Stomach smooth muscle (tissue), 2 donors: ENCODE measurements at regions not wholly inside any gene's neighbourhood (a gene's known extent, or its start where the extent isn't known, plus 50 kb on each side); places are given as distances from the start of the nearest gene placed in this dataset.
"Not testable (repeated sequence)": the region's sequence is repeated elsewhere in the genome, so short reads cannot be mapped to it uniquely, and the experiment has no call there.

ENCODE experiments used
- H3K27ac ChIP-seq: one replicate; pipeline ENCODE4 v1.7.0; 2013; ENCODE audit warnings: mild to moderate bottlenecking, low read length, inconsistent platforms
- H3K27me3 ChIP-seq, 2 donors: one replicate each; pipeline ENCODE4 v1.7.0; 2013; ENCODE audit warnings: low read length in 2 of 2; ENCODE audit not compliant: insufficient read depth in 2 of 2, control insufficient read depth in 1 of 2
- H3K36me3 ChIP-seq, 2 donors: one replicate each; pipeline ENCODE4 v1.7.0; 2013; ENCODE audit warnings: low read length in 2 of 2; ENCODE audit not compliant: control insufficient read depth in 2 of 2, insufficient read depth in 2 of 2
- H3K4me1 ChIP-seq: one replicate; pipeline ENCODE4 v1.7.0; 2013; ENCODE audit warnings: low read length; ENCODE audit not compliant: control insufficient read depth, insufficient read depth
- H3K4me3 ChIP-seq, 2 donors: one replicate each; pipeline ENCODE4 v1.7.0; 2013; ENCODE audit warnings: low read length in 2 of 2
- H3K9ac ChIP-seq, 2 donors: one replicate each; pipeline ENCODE4 v1.7.0; 2013; ENCODE audit warnings: low read length in 2 of 2, mild to moderate bottlenecking in 1 of 2
- H3K9me3 ChIP-seq, 2 donors: one replicate each; pipeline ENCODE4 v1.7.0; 2013; ENCODE audit warnings: low read length in 2 of 2; ENCODE audit not compliant: control insufficient read depth in 2 of 2
- donor health status: healthy.
- donor health status: Pancreatic carcinoma.

GRCh38 chr14:44873536-44873935 is 88.2 kb downstream of the KLHL28 start:
- no peaks in the 10 kb centered on the region for H3K4me1 ChIP-seq
- no peak overlapping the region for H3K4me3 ChIP-seq
- H3K27me3 ChIP-seq: no peaks in the 10 kb centered on the region
- no peak overlapping the region for H3K9ac ChIP-seq
- H3K9me3 ChIP-seq: no peaks in the 10 kb centered on the region
- no peaks in the 10 kb centered on the region for H3K36me3 ChIP-seq
- no peak overlapping the region for H3K27ac ChIP-seq

- no peaks in the 10 kb centered on the region for H3K27me3 ChIP-seq
- no peaks in the 10 kb centered on the region for H3K9me3 ChIP-seq
- no peak overlapping the region for H3K4me3 ChIP-seq
- no peak overlapping the region for H3K9ac ChIP-seq
- no peak overlapping the region for H3K27ac ChIP-seq
- no peaks in the 10 kb centered on the region for H3K36me3 ChIP-seq
- H3K4me1 ChIP-seq: no peaks in the 10 kb centered on the region
Observed at GRCh38 chr14:44866770-44867169, 95.0 kb downstream of the KLHL28 start.

- Histone ChIP-seq H3K9me3 (no peaks in the 10 kb centered on the region), H3K4me3 (no peak overlapping the region), H3K36me3 (no peaks in the 10 kb centered on the region), H3K27ac (no peak overlapping the region), H3K9ac (no peak overlapping the region), H3K4me1 (no peaks in the 10 kb centered on the region), H3K27me3 (no peaks in the 10 kb centered on the region)
Observed at GRCh38 chr14:44866322-44866721, 95.4 kb downstream of the KLHL28 start.

GRCh38 chr14:44863271-44863670 is 98.5 kb downstream of the KLHL28 start:
- no peak overlapping the region for H3K9ac ChIP-seq
- H3K27ac ChIP-seq: no peak overlapping the region
- H3K4me3 ChIP-seq: no peak overlapping the region
- no peaks in the 10 kb centered on the region for H3K27me3 ChIP-seq
- no peaks in the 10 kb centered on the region for H3K36me3 ChIP-seq
- no peaks in the 10 kb centered on the region for H3K4me1 ChIP-seq
- no peaks in the 10 kb centered on the region for H3K9me3 ChIP-seq

- Histone ChIP-seq H3K9ac (no peak overlapping the region), H3K4me3 (no peak overlapping the region), H3K27me3 (no peaks in the 10 kb centered on the region)
Observed at GRCh38 chr14:44854114-44854513, 107.6 kb downstream of the KLHL28 start.

GRCh38 chr14:44847526-44848309 is 114.0 kb downstream of the KLHL28 start:
- H3K9ac ChIP-seq: no peak overlapping the region
- H3K27ac ChIP-seq: no peak overlapping the region
- H3K36me3 ChIP-seq: no peaks in the 10 kb centered on the region
- H3K4me3 ChIP-seq: no peak overlapping the region
- no peaks in the 10 kb centered on the region for H3K9me3 ChIP-seq
- no peaks in the 10 kb centered on the region for H3K27me3 ChIP-seq
- H3K4me1 ChIP-seq: no peaks in the 10 kb centered on the region

More at GRCh38 chr14:44854114-44854513, 107.6 kb downstream of the KLHL28 start:
- H3K27ac ChIP-seq: no peak overlapping the region
- H3K36me3 ChIP-seq: no peaks in the 10 kb centered on the region
- no peaks in the 10 kb centered on the region for H3K9me3 ChIP-seq
- no peaks in the 10 kb centered on the region for H3K4me1 ChIP-seq

GRCh38 chr14:44846232-44846824 is 115.4 kb downstream of the KLHL28 start:
- Histone ChIP-seq H3K27ac (no peak overlapping the region), H3K27me3 (no peaks in the 10 kb centered on the region), H3K9ac (no peak overlapping the region), H3K4me1 (no peaks in the 10 kb centered on the region), H3K9me3 (no peaks in the 10 kb centered on the region), H3K4me3 (no peak overlapping the region), H3K36me3 (no peaks in the 10 kb centered on the region)

- H3K4me1 ChIP-seq, H3K4me3 ChIP-seq, H3K9ac ChIP-seq, H3K9me3 ChIP-seq, H3K27me3 ChIP-seq, H3K27ac ChIP-seq, H3K36me3 ChIP-seq: not testable (repeated sequence)
Observed at GRCh38 chr14:44835928-44836327, 125.8 kb downstream of the KLHL28 start.

GRCh38 chr14:44833376-44834060 is 128.2 kb downstream of the KLHL28 start:
- H3K9ac ChIP-seq: no peak overlapping the region
- no peak overlapping the region for H3K27ac ChIP-seq
- no peaks in the 10 kb centered on the region for H3K27me3 ChIP-seq
- H3K4me1 ChIP-seq: no peaks in the 10 kb centered on the region
- H3K4me3 ChIP-seq: no peak overlapping the region
- H3K36me3 ChIP-seq: no peaks in the 10 kb centered on the region
- H3K9me3 ChIP-seq: no peaks in the 10 kb centered on the region

- Histone ChIP-seq H3K27me3 (no peaks in the 10 kb centered on the region), H3K36me3 (no peaks in the 10 kb centered on the region), H3K4me3 (no peak overlapping the region), H3K9me3 (no peaks in the 10 kb centered on the region), H3K9ac (no peak overlapping the region), H3K4me1 (no peaks in the 10 kb centered on the region), H3K27ac (no peak overlapping the region)
Observed at GRCh38 chr14:44830371-44830770, 131.4 kb downstream of the KLHL28 start.

GRCh38 chr14:44829021-44829420 is 132.7 kb downstream of the KLHL28 start:
- Histone ChIP-seq H3K27ac (no peak overlapping the region), H3K4me1 (no peaks in the 10 kb centered on the region), H3K9me3 (no peaks in the 10 kb centered on the region), H3K36me3 (no peaks in the 10 kb centered on the region), H3K9ac (no peak overlapping the region), H3K27me3 (no peaks in the 10 kb centered on the region), H3K4me3 (no peak overlapping the region)
